Mesodermal cell (in vitro differentiated cells): ENCODE measurements at regions not wholly inside any gene's neighbourhood (a gene's known extent, or its start where the extent isn't known, plus 50 kb on each side); places are given as distances from the start of the nearest gene placed in this dataset.
A peak's percentile ranks its signal among the peaks of the same experiment; 100 is the strongest.
"Not testable (repeated sequence)": the region's sequence is repeated elsewhere in the genome, so short reads cannot be mapped to it uniquely, and the experiment has no call there.

Source experiments
- H3K27ac ChIP-seq: 2 replicates; pipeline ENCODE4 v1.7.0; 2013; ENCODE audit warnings: mild to moderate bottlenecking, low read depth, low read length, moderate library complexity; ENCODE audit not compliant: severe bottlenecking
- H3K36me3 ChIP-seq: 2 replicates; pipeline ENCODE4 v1.7.1; 2013; ENCODE audit warnings: mild to moderate bottlenecking, low read length, moderate library complexity; ENCODE audit not compliant: control insufficient read depth, insufficient read depth
- H3K4me1 ChIP-seq: one replicate; pipeline ENCODE4 v1.7.1; 2013; ENCODE audit warnings: mild to moderate bottlenecking, low read length; ENCODE audit not compliant: insufficient read depth, control insufficient read depth, poor library complexity, severe bottlenecking
- H3K4me3 ChIP-seq: 2 replicates; pipeline ENCODE4 v1.7.0; 2013; ENCODE audit warnings: low read length, control low read depth, mild to moderate bottlenecking; ENCODE audit not compliant: insufficient read depth, poor library complexity, severe bottlenecking; ENCODE audit errors: extremely low read depth
- H3K9me3 ChIP-seq: 2 replicates; pipeline ENCODE4 v1.7.1; 2013; ENCODE audit warnings: mild to moderate bottlenecking, low read length, moderate library complexity; ENCODE audit not compliant: control insufficient read depth
- WGBS, 2 experiments: methylation state at CpG; one replicate each; pipeline ENCODE4 v1.1.5; 2013; ENCODE audit warnings: missing lambda C conversion rate in 2 of 2; ENCODE audit not compliant: insufficient coverage in 2 of 2; 5-methylcytosine and 5-hydroxymethylcytosine counted together

DNA sequence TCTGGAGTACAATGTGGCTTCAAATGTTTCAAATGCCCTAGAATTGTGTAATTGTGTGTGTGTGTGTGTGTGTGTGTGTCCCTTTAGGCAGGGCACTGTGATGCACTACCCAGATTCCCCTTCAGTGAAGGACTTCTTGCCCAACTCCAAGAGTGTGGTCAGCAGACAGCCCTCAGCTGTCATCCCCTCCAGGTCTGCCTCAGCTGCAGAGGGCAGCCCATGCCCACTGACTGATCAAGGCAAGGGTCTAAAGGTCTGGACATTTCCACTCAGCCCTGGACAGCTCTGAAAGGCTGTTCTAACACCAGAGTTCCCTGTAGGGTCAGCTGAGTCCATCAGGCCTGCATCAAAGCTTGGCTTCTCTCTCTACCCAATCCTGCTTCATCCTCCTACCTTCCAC is 83.9 kb upstream of the USP9X start:
- no peak overlapping the region for H3K27ac ChIP-seq
- H3K9me3 ChIP-seq = no peaks in the 10 kb centered on the region
- H3K36me3 ChIP-seq = no peaks in the 10 kb centered on the region
- H3K4me3 ChIP-seq = no peak overlapping the region
- no peaks in the 10 kb centered on the region for H3K4me1 ChIP-seq

DNA sequence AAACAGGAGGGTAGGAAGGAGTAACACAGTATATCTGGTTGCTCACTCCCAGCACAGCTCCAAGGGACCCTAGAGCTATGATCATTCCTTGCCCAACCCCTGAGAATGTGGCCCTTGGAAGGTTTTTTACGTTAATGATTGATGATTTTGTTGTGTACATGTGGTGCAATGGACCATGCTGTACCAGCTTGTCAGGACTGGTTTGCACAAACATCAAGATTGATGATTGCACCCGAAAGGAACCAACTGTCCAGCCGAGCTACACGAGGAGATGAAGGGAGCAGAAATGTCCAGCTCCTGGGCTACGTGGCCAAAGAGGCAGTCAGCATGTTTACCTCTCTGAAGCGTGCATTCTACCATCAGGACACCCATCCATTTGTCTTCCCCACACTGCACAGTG is 83.2 kb upstream of the USP9X start:
- no peaks in the 10 kb centered on the region for H3K36me3 ChIP-seq
- H3K27ac ChIP-seq = no peak overlapping the region
- no peaks in the 10 kb centered on the region for H3K4me1 ChIP-seq
- WGBS, 2 experiments = 86 to 100% methylated on average over 1 to 4 of the region's 6 CpGs
- H3K9me3 ChIP-seq = no peaks in the 10 kb centered on the region
- no peak overlapping the region for H3K4me3 ChIP-seq

DNA sequence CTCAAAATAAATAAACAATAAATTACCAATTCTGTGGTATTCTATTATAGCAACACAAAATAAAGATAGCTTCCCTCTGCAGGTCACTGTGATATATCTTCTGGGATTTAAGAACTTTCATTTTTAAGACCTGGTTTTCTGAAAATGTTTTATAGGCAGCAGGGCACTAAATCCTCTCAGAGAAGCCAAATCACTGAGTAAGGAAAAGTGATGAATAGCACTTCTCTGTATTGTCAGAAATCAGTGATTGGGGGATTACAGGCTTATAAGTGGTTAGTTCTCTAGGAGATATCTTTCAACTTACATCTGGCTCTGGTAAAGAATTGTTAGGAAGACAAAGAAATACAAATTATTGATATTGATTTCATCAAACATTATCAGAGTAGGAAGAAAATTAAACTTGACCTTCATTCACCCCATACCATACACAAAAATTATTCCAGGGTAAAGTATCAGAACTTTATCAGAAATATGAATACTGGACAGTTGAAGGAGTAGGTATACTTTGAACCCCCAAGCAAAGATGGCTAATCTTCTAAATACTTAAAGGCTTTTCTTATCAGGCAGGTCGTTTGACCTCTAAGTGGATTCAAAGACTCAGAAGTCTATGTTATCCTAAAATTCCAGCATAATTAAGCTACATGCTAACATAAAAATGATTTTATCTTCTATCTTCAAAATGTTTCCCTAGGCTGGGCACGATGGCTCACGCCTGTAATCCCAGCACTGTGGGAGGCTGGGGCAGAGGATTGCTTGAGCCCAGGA is 81.6 kb upstream of the USP9X start:
- no peak overlapping the region for H3K27ac ChIP-seq
- H3K4me3 ChIP-seq = no peak overlapping the region
- no CpG with 5 or more reads among the region's 3 CpGs for WGBS, 2 experiments
- no peaks in the 10 kb centered on the region for H3K9me3 ChIP-seq
- no peaks in the 10 kb centered on the region for H3K4me1 ChIP-seq
- no peaks in the 10 kb centered on the region for H3K36me3 ChIP-seq

DNA sequence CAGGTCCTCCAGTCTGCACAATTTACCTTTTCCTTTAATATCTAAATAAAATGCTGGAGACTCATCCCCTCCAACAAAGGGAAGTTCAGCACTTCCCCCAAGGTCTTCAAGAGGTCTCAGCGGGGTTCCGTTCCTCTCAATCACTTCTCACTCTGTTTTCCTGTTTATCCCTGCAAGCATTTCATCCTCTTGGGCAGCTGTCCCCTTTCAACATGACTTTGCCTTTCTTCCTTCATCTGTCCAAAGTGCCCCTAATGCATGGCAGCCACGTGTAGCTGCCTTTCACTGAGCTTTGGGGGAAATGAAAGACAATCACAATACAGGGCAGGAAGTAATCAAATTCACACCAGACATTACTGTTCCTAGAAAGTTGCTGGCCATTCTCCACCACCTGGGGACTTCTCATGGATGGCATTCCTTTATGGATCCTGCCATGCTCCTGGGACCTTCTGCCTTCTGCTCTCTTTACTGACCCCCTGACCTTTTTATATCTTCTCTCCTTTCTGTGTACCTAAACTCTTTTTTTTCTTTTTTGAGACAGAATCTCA is 79.7 kb upstream of the USP9X start:
- H3K4me1 ChIP-seq = peaks cover 5% of the 10 kb centered on the region
- H3K4me3 ChIP-seq = no peak overlapping the region
- no peaks in the 10 kb centered on the region for H3K36me3 ChIP-seq
- H3K27ac ChIP-seq = no peak overlapping the region
- H3K9me3 ChIP-seq = no peaks in the 10 kb centered on the region
- 40 to 83% methylated on average over 2 of the region's 3 CpGs for WGBS, 2 experiments

DNA sequence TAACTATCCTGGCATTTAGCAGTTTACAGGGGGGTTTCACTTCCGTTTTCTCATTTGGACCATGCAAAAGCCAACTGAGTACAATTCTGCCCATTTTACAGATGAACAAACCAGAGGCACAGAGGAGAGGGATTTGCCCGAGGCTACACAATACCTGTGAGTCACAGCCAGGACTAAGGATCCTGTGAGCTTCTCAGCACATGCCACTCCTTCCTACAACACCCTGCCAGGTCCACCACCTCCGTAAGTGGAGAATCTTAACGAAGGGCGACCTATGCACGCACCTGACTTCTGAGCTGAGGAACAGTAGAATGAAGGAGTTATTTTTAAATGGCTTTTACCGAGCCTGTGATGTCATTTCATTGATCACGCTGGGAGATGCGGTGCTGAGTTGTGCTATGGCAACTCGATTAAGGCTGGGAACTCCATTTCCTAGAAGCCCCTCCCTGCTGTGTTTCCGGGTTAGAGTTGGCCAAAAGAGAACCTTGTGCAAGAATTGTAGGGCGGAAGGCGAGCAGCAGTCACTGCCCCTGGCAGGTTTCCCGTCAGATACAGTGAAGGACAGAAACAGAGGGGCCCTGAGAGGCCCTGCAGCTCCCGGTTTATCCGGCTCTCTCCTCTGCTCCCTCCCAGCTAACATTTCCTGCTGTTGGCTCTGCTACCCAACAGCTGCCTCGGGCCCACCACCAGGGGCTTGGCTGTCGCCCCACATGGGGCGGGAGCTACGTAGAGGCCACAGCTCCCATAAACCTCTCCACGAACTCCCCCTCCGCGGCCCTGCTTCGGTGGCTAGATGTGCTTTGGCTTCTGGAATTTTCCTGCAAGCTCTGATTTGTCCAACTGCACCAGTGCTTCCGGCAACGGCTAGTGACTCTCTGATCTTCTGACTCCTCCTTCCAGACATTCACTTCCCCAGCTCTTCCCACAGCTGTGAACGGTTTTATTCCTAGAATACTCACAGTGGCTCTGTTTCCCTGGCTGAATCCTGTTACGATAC is 75.1 kb upstream of the USP9X start:
- peaks cover 7% of the 10 kb centered on the region for H3K4me1 ChIP-seq
- H3K9me3 ChIP-seq = no peaks in the 10 kb centered on the region
- no peak overlapping the region for H3K4me3 ChIP-seq
- peak overlapping the region; percentile 59 for H3K27ac ChIP-seq
- 63 to 65% methylated on average over 8 to 13 of the region's 28 CpGs for WGBS, 2 experiments
- no peaks in the 10 kb centered on the region for H3K36me3 ChIP-seq

DNA sequence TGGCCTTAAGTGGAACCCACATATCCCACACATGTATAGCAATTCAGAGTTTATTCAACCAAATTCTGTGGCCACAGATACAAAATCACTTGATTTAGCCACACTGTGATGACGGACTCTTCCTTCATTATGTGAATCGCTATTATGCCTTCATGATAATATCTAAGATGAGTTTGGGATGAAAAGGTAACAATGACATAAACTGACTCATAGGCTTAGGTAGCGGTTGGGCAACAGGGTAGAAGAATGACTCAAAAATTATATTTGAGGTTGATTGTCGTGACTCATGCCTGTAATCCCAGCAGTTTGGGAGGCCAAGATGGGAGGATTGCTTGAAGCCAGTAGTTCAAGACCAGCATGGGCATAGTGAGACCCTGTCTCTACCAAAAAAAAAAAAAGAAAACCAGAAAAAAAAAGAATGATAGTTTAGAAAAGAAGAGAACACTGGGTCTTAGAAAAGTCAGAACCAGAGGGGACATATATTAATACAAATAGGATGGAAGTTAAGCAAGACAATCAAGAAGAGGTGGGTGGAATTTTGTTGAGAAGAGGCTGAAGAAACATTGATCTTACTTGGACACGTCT is 70.4 kb upstream of the USP9X start:
- Histone ChIP-seq H3K9me3 (no peaks in the 10 kb centered on the region), H3K4me3 (no peak overlapping the region), H3K36me3 (no peaks in the 10 kb centered on the region), H3K27ac (no peak overlapping the region), H3K4me1 (peaks cover 7% of the 10 kb centered on the region)
- 80 to 100% methylated on average over 1 to 2 of the region's 5 CpGs for WGBS, 2 experiments

DNA sequence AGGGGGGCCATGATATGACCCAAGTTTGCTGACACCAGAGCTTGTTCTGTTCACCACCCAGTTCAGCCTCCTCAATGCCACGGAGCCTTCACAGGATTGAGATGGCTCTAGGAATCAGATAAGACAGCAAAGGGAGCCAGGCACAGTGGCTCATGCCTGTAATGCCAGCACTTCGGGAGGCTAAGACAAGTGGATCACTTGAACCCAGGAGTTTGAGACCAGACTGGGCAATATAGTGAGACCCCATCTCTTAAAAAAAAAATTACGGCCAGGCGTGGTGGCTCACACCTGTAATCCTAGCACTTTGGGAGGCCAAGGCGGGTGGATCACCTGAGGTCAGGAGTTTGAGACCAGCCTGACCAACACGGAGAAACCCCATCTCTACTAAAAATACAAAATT is 67.5 kb upstream of the USP9X start:
- not testable (repeated sequence) for H3K36me3 ChIP-seq, H3K9me3 ChIP-seq, H3K4me3 ChIP-seq, H3K27ac ChIP-seq, H3K4me1 ChIP-seq
- WGBS, 2 experiments = 80% methylated on average over 1 of the region's 6 CpGs; no CpG with 5 or more reads in 1 of the 2 experiments

DNA sequence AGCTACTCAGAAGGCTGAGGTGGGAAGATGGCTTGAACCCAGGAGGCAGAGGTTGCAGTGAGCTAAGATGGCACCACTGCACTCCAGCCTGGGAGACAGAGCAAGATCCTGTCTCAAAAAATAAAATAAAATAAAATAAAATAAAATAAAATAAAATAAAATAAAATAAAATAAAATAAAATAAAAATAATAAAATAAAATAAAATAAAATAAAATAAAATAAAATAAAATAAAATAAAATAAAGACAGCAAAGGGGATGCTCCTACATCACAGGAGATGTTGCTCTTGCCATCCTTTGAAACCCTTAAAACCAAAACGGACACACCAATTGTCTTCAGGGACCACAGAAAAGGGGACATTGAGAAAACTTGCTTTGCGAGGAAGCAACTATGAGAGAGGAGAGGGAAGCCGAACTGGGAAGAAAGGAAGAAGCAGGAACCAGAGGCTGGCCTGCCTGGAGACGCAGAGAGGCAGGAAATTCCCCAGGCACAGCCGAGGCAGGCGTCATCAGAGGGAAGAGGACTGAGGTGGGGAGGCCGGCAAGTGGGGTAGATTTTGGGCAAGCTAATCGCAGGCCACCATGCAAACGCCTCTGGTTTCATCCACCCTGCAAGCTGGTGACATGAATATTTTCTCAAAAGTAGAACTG is 66.7 kb upstream of the USP9X start:
- not testable (repeated sequence) for H3K36me3 ChIP-seq, H3K4me3 ChIP-seq, H3K4me1 ChIP-seq, H3K27ac ChIP-seq, H3K9me3 ChIP-seq
- 7 to 40% methylated on average over 1 to 2 of the region's 9 CpGs for WGBS, 2 experiments

DNA sequence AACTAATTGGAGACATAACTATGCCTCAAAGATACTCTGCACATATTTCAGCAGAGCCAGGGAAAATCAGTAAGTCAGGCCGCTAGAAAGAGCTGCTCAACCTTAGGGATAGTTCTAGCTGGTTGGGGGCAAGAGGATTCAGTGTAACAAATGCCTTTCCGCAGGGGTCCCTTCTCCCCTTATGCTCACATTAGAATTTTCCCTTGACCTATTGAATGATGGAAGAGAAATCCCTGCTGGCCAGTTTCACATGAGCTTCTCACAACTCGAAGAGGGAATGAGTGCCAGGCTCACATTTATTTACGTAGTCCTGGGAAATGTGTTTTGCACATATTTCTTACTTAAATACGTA is 66.2 kb upstream of the USP9X start:
- Histone ChIP-seq H3K4me1 (no peaks in the 10 kb centered on the region), H3K27ac (no peak overlapping the region), H3K9me3 (no peaks in the 10 kb centered on the region), H3K36me3 (no peaks in the 10 kb centered on the region), H3K4me3 (no peak overlapping the region)
- WGBS, 2 experiments = 28% methylated on average over 2 of the region's 5 CpGs; no CpG with 5 or more reads in 1 of the 2 experiments

DNA sequence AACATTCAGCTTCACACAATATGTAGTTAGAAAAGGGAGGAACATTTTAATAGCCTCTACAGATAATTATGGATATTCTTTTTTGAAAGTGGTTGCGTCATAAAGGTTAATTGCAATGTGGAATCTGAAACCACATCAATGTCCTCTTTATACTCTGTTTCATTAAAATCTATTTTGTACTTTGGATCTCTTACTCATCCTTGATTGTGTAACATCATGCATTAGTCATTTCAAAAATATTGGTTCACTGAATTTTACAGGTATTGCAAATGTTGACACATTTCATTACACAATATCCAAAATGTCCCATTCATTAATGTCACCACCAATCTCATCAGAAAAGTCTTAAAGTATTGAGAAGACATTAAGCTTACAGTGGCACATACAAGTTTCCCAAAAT is 62.7 kb upstream of the USP9X start:
- Histone ChIP-seq H3K27ac (no peak overlapping the region), H3K4me3 (no peak overlapping the region), H3K4me1 (peaks cover 9% of the 10 kb centered on the region), H3K36me3 (no peaks in the 10 kb centered on the region), H3K9me3 (no peaks in the 10 kb centered on the region)
- no CpG with 5 or more reads among the region's 1 CpG for WGBS, 2 experiments
